HCT116 (cell line): ENCODE measurements at regions not wholly inside any gene's neighbourhood (a gene's known extent, or its start where the extent isn't known, plus 50 kb on each side); places are given as distances from the start of the nearest gene placed in this dataset.
"Not testable (repeated sequence)": the region's sequence is repeated elsewhere in the genome, so short reads cannot be mapped to it uniquely, and the experiment has no call there.

Source experiments
- ATAC-seq: fragments of 200-7000 bp; cut with Tn5 transposase; 2 replicates; pipeline ENCODE4 v1.9.1; 2020; ENCODE audit warnings: mild to moderate bottlenecking, moderate library complexity
- BruUV-seq: library from RNA; stranded (reverse); fragments of 400-500 nt; replicated peaks from 2 replicates; lab custom pipeline; 2021; lab: Mats Ljungman, UMichigan
- CTCF ChIA-PET: fragments of 300-600 bp; sonication (Branson Sonifier 250); formaldehyde crosslinking; loops from one replicate; lab custom pipeline; 2021; ENCODE audit warnings: antibody characterized with exemption; lab: Charles Lee
- POLR2A ChIA-PET: fragments of 300-600, 350-600 bp; sonication (Branson Sonifier 250); formaldehyde crosslinking; loops from one replicate; lab custom pipeline; 2021; ENCODE audit warnings: antibody characterized with exemption; lab: Charles Lee
- RAD21 ChIA-PET, 2 experiments: fragments of 300-600 bp; sonication (Branson Sonifier 250); formaldehyde crosslinking; loops; one replicate each; lab custom pipeline; 2023; ENCODE audit warnings: low total read pairs in 2 of 2; ENCODE audit not compliant: uncharacterized antibody in 2 of 2, unreplicated experiment in 2 of 2, low non-redundant PET in 1 of 2; lab: Charles Lee
- DNase-seq: peaks from one replicate; pipeline ENCODE4 v3.0.0-alpha.2; 2010; ENCODE audit warnings: low read depth, low spot score
- H2AFZ ChIP-seq: fragments of 200-600 bp; shearing (Covaris generic), sonication (generic); 2 replicates; pipeline ENCODE4 v1.6.1; 2017; ENCODE audit warnings: low read depth, mixed run types, mixed read lengths, antibody characterized with exemption, low read length; ENCODE audit not compliant: poor library complexity, severe bottlenecking
- H3K27ac ChIP-seq: 2 replicates; pipeline ENCODE4 v1.5.1; 2012; ENCODE audit warnings: low read depth, low read length
- H3K27me3 ChIP-seq: fragments of 200-600 bp; sonication (generic); 2 replicates; pipeline ENCODE4 v1.6.1; 2016; ENCODE audit warnings: mixed run types, low read length, mixed read lengths; ENCODE audit not compliant: insufficient read depth
- H3K36me3 ChIP-seq, 2 experiments: fragments of 200-500 bp in 1 of 2; fragments of 200-600 bp in 1 of 2; sonication (Bioruptor generic) in 1 of 2; sonication (generic) in 1 of 2; 2 replicates each; pipeline versions ENCODE4 v1.5.1 to v1.6.1; 2014 to 2016; ENCODE audit warnings: low read length in 2 of 2, inconsistent platforms in 1 of 2, mixed read lengths in 1 of 2, mixed run types in 1 of 2; ENCODE audit not compliant: insufficient read depth in 2 of 2, control insufficient read depth in 1 of 2
- H3K4me1 ChIP-seq, 2 experiments: fragments of 200-600 bp in 1 of 2; sonication (generic) in 1 of 2; 2 replicates each; pipeline versions ENCODE4 v1.5.1 to v1.6.1; 2012 to 2017; ENCODE audit warnings: low read length in 2 of 2, inconsistent platforms in 1 of 2, mild to moderate bottlenecking in 1 of 2, mixed read lengths in 1 of 2, mixed run types in 1 of 2, moderate library complexity in 1 of 2; ENCODE audit not compliant: insufficient read depth in 2 of 2, control insufficient read depth in 1 of 2
- H3K4me2 ChIP-seq: fragments of 200-600 bp; sonication (generic); 2 replicates; pipeline ENCODE4 v1.6.1; 2017; ENCODE audit warnings: mixed run types, low read length, mixed read lengths
- H3K4me3 ChIP-seq, 2 experiments: fragments of 200-600 bp in 1 of 2; sonication (generic) in 1 of 2; replicated peaks in 1 of 2; 2 replicates each; pipeline ENCODE4 v1.5.1; 2011 to 2016; ENCODE audit warnings: low read length in 2 of 2, control low read depth in 1 of 2, low read depth in 1 of 2, mild to moderate bottlenecking in 1 of 2, mixed read lengths in 1 of 2, mixed run types in 1 of 2
- H3K79me2 ChIP-seq: fragments of 200-600 bp; sonication (generic); 2 replicates; pipeline ENCODE4 v1.6.1; 2017; ENCODE audit warnings: mild to moderate bottlenecking, mixed run types, low read length, moderate library complexity, mixed read lengths; ENCODE audit not compliant: insufficient read depth
- H3K9ac ChIP-seq: fragments of 200-600 bp; sonication (generic); 2 replicates; pipeline ENCODE4 v1.6.1; 2016; ENCODE audit warnings: low read length, mixed read lengths
- H3K9me2 ChIP-seq: fragments of 200-600 bp; sonication (generic), shearing (Covaris generic); 2 replicates; pipeline ENCODE4 v1.6.1; 2017; ENCODE audit warnings: mixed run types, mild to moderate bottlenecking, moderate library complexity; ENCODE audit not compliant: insufficient read depth
- H3K9me3 ChIP-seq, 2 experiments: fragments of 200-500 bp in 1 of 2; fragments of 200-600 bp in 1 of 2; sonication (Bioruptor generic) in 1 of 2; sonication (generic) in 1 of 2; 2 replicates each; pipeline ENCODE4 v1.6.1; 2014 to 2017; ENCODE audit warnings: low read length in 2 of 2, mixed read lengths in 2 of 2, inconsistent platforms in 1 of 2, low read depth in 1 of 2, mild to moderate bottlenecking in 1 of 2, mixed run types in 1 of 2, moderate library complexity in 1 of 2; ENCODE audit not compliant: control insufficient read depth in 1 of 2, insufficient read depth in 1 of 2
- H4K20me1 ChIP-seq: fragments of 200-600 bp; sonication (generic), shearing (Covaris generic); 2 replicates; pipeline ENCODE4 v1.6.1; 2017; ENCODE audit warnings: mixed run types, mild to moderate bottlenecking, moderate library complexity; ENCODE audit not compliant: insufficient read depth
- ELF1 ChIP-seq: IDR thresholded peaks from 2 replicates; pipeline ENCODE4 v1.6.1; 2012; ENCODE audit warnings: low read depth, borderline replicate concordance
- EZH2 ChIP-seq: fragments of 200-600 bp; sonication (generic); IDR thresholded peaks from 2 replicates; pipeline ENCODE4 v1.6.1; 2017; ENCODE audit warnings: antibody characterized with exemption, mixed run types
- FOSL1 ChIP-seq: IDR thresholded peaks from 2 replicates; pipeline ENCODE4 v1.6.1; 2012; ENCODE audit warnings: low read depth
- JUND ChIP-seq: IDR thresholded peaks from 2 replicates; pipeline ENCODE4 v1.6.1; 2012
- POLR2A ChIP-seq: IDR thresholded peaks from 2 replicates; pipeline ENCODE4 v1.7.0; 2011; ENCODE audit warnings: borderline replicate concordance; ENCODE audit not compliant: insufficient read depth, insufficient read length; ENCODE audit errors: extremely low read depth
- POLR2AphosphoS5 ChIP-seq: IDR thresholded peaks from 2 replicates; pipeline ENCODE4 v1.6.1; 2011; ENCODE audit warnings: mild to moderate bottlenecking, low read depth, low read length, moderate library complexity
- RAD21 ChIP-seq: IDR thresholded peaks from 2 replicates; pipeline ENCODE4 v1.6.1; 2012; ENCODE audit warnings: low read depth, mild to moderate bottlenecking
- SIN3A ChIP-seq: IDR thresholded peaks from 2 replicates; pipeline ENCODE4 v1.6.1; 2012; ENCODE audit warnings: low read depth
- TCF7L2 ChIP-seq: IDR thresholded peaks from 2 replicates; pipeline ENCODE4 v1.7.0; 2011; ENCODE audit warnings: borderline replicate concordance, inconsistent platforms; ENCODE audit not compliant: insufficient read depth, insufficient read length; ENCODE audit errors: extremely low read depth
- YY1 ChIP-seq: IDR thresholded peaks from 2 replicates; pipeline ENCODE4 v1.6.1; 2011; ENCODE audit warnings: low read length, low read depth, moderate library complexity, mild to moderate bottlenecking; ENCODE audit not compliant: insufficient replicate concordance; ENCODE audit errors: extremely low read depth
- ZFX ChIP-seq: fragments of 450-650 bp; IDR thresholded peaks from 2 replicates; pipeline ENCODE4 v1.6.1; 2017
- intact Hi-C: fragments of 100-400 bp; cut with micrococcal nuclease; formaldehyde crosslinking; loops from 2 replicates; pipeline ENCODE4 v1.10.0; 2022
- TF ChIP-seq, protein P1 (sequence below): IDR thresholded peaks from 2 replicates; pipeline ENCODE4 v1.6.1; 2012
- TF ChIP-seq, protein P2 (sequence below): IDR thresholded peaks from 2 replicates; pipeline ENCODE4 v1.6.1; 2011; ENCODE audit warnings: mild to moderate bottlenecking, low read length, moderate library complexity; ENCODE audit not compliant: insufficient replicate concordance; ENCODE audit errors: extremely low read depth

DNA sequence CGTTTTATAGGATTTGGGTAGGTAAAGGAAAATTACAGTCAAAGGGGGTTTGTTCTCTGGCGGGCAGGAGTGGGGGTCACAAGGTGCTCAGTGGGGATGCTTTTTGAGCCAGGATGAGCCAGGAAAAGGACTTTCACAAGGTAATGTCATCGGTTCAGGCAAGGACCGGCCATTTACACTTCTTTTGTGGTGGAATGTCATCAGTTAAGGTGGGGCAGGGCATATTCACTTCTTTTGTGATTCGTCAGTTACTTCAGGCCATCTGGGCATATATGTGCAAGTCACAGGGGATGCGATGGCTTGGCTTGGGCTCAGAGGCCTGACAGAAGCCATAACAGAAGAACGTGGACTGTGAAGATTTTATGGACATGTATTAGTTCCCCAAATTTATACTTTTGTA lies 65.6 kb upstream of the SRD5A3 start:
- BruUV-seq, RAD21 ChIA-PET, H3K4me1 ChIP-seq, H3K4me3 ChIP-seq, H3K27ac ChIP-seq, H3K9me2 ChIP-seq, POLR2A ChIA-PET, H3K36me3 ChIP-seq, H3K4me2 ChIP-seq, H3K27me3 ChIP-seq, H3K9ac ChIP-seq, H3K79me2 ChIP-seq, ATAC-seq, DNase-seq, H2AFZ ChIP-seq, H3K9me3 ChIP-seq, CTCF ChIA-PET, intact Hi-C loops, H4K20me1 ChIP-seq: not testable (repeated sequence)

DNA sequence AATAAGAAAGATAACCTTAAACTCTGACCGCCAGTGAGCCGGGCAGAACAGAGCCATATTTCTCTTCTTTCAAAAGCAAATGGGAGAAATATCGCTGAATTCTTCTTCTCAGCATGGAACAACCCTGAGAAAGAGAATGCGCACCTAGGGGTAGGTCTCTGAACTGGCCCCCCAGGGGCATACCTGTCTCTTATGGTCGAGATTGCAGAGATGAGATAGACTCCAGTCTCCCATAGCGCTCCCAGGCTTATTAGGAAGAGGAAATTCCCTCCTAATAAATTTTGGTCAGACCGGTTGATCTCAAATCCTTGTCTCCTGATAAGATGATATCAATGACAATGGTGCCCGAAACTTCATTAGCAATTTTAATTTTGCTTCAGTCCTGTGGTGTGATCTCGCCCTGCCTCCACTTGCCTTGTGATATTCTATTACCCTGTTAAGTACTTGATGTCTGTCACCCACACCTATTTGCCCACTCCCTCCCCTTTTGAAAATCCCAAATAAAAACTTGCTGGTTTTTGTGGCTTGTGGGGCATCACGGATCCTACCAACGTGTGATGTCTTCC lies 64.8 kb upstream of the SRD5A3 start:
- H3K9me3 ChIP-seq, CTCF ChIA-PET, H3K4me1 ChIP-seq, H3K27ac ChIP-seq, RAD21 ChIA-PET, H2AFZ ChIP-seq, H3K79me2 ChIP-seq, DNase-seq, H3K4me3 ChIP-seq, H3K9ac ChIP-seq, H3K36me3 ChIP-seq, BruUV-seq, ATAC-seq, H3K27me3 ChIP-seq, POLR2A ChIA-PET, intact Hi-C loops, H4K20me1 ChIP-seq, H3K4me2 ChIP-seq, H3K9me2 ChIP-seq: not testable (repeated sequence)

DNA sequence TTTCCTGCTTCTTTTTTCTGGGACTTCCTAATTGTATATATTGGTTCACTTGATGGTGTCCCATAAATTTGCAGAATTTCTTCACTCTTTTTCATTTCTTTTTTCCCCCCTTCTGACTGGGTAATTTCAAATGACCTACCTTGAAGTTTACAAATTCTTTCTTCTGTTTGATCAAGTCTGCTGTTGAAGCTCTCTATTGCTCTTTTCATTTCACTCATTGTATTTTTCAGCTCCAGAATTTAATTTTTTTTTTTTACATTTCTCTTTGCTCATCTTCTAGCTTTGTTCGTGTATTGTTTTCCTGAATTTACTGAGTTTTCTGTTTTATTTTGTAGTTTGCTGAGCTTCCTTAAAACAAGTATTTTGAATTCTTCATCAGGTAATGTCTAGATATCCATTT lies 61.7 kb upstream of the SRD5A3 start:
- Histone ChIP-seq H4K20me1 (no peaks in the 10 kb centered on the region), H3K4me1 (no peaks in the 10 kb centered on the region), H3K9ac (no peak overlapping the region), H3K27me3 (no peaks in the 10 kb centered on the region), H2AFZ (no peak overlapping the region), H3K9me2 (no peaks in the 10 kb centered on the region), H3K36me3 (no peaks in the 10 kb centered on the region), H3K9me3 (peaks cover 7% of the 10 kb centered on the region in 2 experiments; a peak in 1 of 4 replicates), H3K79me2 (no peaks in the 10 kb centered on the region), H3K27ac (no peak overlapping the region), H3K4me2 (no peak overlapping the region), H3K4me3 (no peak overlapping the region)
- ChIA-PET CTCF (no interaction called here), POLR2A (no interaction called here), RAD21 (no interaction called here)
- no TSS peak for BruUV-seq
- ATAC-seq (no peak), DNase-seq (no peak)
- intact Hi-C loops: no loop called here
- no peak for TF ChIP-seq ELF1
- TF ChIP-seq, protein P1, sequence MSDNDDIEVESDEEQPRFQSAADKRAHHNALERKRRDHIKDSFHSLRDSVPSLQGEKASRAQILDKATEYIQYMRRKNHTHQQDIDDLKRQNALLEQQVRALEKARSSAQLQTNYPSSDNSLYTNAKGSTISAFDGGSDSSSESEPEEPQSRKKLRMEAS: no peak
- TF ChIP-seq RAD21: no peak
- no peak for TF ChIP-seq SIN3A
- no peak for TF ChIP-seq TCF7L2
- TF ChIP-seq, protein P2, sequence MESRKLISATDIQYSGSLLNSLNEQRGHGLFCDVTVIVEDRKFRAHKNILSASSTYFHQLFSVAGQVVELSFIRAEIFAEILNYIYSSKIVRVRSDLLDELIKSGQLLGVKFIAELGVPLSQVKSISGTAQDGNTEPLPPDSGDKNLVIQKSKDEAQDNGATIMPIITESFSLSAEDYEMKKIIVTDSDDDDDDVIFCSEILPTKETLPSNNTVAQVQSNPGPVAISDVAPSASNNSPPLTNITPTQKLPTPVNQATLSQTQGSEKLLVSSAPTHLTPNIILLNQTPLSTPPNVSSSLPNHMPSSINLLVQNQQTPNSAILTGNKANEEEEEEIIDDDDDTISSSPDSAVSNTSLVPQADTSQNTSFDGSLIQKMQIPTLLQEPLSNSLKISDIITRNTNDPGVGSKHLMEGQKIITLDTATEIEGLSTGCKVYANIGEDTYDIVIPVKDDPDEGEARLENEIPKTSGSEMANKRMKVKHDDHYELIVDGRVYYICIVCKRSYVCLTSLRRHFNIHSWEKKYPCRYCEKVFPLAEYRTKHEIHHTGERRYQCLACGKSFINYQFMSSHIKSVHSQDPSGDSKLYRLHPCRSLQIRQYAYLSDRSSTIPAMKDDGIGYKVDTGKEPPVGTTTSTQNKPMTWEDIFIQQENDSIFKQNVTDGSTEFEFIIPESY: no peak
- no peak for TF ChIP-seq EZH2
- TF ChIP-seq POLR2A: no peak
- no peak for TF ChIP-seq POLR2AphosphoS5
- TF ChIP-seq JUND: no peak
- TF ChIP-seq YY1: no peak
- TF ChIP-seq ZFX: no peak
- no peak for TF ChIP-seq FOSL1
